ENCODE measurements at regions not wholly inside any gene's neighbourhood (a gene's known extent, or its start where the extent isn't known, plus 50 kb on each side); places are given as distances from the start of the nearest gene placed in this dataset.
"Not testable (repeated sequence)": the region's sequence is repeated elsewhere in the genome, so short reads cannot be mapped to it uniquely, and the experiment has no call there.

- DNase-seq, result no peak
Measured at GRCh38 chrX:13518126-13518525, 51.3 kb upstream of the EGFL6 start.

DNA sequence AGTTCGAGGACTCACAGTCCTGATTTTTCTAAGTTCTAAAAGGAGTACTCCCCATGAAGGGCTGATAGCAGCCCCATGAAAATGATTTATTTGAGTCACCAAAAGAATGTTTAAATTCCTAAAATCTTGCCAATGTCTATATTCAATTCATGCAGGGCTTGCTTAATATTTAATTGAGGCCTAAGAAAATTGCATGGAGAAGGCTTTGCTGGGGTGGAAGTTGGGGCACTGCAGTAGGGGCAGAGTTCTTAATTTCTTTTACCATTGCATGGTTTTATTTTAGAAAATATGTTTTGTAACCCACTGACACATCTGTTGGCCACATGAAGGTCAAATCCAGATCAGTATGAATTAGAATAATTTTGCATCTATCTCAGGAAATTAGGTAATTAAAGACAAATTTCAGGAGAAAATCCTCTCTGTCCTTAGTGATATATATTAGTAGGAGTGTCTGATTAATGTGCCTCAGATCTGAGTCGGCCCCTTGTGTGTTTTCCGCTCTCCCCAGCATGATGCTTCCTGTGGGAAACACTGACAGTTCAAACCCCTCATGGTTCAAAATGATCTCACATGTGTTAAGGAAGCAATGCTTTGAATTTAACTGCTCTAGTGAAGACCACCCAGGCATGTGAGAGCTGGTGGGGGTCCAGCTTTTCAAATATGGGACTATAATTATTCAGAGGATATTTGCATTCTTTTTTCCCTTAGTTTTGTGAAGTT, 54.0 kb upstream of the EGFL6 start:
- no peak for DNase-seq

DNA sequence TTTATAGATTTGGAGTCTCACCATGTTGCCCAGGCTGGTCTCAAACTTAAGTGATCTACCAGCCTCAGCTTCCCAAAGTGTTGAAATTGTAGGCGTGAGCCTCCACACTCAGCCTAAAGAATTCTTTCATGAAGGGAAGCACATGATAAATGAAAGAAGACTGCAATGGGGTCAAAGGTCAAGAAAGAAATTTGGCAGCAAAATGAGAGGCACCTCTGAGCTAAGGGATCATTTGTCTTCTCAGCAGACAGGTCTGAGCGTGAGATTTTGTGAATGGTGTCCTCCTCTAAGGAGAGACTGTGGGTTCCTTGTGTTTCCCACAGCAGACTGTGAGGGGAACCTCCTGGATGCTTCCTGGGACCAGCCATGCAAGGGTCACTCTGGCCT, 57.5 kb upstream of the EGFL6 start:
- no peak for DNase-seq

GRCh38 chrX:13511241-13511943, 58.0 kb upstream of the EGFL6 start:
- DNase-seq, result no peak

GRCh38 chrX:13507893-13508292, 61.5 kb upstream of the EGFL6 start:
- no peak for DNase-seq

- DNase-seq, result peak; percentile 60 to 66
Measured at GRCh38 chrX:13506574-13506973, 62.8 kb upstream of the EGFL6 start.

DNA sequence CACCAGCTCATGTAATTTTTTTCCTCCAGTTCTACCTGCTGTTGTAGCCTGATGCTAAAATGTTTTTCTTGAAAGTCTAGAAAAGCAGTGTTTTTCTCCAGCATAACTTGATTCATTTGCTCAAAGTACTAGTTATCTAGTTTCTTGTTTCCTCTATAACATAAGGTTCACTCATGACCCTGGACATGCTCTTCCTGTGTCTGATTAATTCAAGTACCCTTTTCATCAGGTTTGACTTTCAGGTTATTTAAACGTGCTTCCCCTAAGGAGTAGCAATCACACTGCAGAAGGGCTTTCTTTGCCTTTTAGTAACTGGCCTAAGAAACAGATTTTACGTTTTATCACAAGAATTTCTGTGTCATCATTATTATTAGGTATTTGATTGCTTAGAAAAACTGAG, 66.8 kb upstream of the EGFL6 start:
- DNase-seq, result no peak

DNA sequence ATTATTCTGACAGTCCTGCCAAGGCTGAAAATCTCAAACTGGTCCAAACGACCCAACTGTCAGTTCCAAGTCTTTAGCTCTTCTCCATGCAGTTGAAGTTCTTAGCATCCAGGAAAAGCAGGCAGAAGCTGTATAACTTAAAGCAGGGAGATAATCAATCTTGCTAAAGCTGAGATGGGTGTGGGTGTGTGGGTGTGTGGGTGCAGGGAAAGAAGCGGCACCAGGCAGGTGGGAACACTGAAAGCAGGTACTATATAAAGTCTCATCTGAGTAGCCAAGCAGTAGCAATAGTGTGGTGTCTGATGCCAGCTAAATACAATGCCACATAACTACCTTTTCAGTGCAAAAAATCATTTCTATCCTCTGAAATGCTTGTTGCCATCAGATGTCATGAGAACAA, 69.7 kb upstream of the EGFL6 start:
- no peak for DNase-seq

GRCh38 chrX:13498238-13498637, 71.2 kb upstream of the EGFL6 start:
- DNase-seq, result no peak

DNA sequence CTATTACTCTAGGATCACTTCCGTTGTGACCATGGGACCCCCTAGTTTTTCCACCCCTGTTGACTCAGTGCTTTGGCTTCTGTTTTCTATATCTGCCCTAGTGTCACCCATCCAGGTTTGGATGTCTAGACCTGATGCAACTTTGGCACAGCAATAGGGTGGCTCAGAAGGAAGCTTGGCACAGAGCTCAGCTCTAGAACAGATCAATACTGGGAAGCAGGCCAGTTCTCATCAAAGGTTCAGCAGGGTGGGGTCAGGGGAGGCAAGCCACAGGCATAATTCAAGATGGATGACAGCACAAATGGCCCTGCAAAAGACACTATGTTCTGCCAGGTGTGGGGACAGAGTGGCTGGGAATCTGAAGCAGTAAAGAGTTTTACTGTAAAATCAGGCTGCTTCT, 74.2 kb upstream of the EGFL6 start:
- DNase-seq, result no peak

DNA sequence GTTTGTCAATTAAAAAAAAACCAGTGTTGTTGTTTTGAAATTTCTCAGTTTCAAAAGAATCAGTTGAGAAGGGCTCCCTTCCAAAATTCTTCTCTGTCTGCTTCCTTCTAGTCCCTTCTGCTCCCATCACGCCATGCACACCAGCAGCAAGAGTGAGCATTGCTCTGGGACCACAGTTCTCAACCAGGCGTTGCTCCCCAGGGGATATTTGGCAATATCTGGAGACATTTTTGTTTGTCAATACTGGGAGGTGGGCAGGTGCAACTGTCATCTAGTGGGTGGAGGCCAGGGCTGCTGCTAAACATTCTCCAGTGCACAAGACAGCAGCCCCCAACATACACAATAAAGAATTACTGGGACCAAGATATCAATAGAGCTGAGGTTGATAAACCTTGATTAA, 74.8 kb upstream of the EGFL6 start:
- no peak for DNase-seq

- DNase-seq, result no peak
Measured at GRCh38 chrX:13493659-13494058, 75.7 kb upstream of the EGFL6 start.

GRCh38 chrX:13492286-13492685, 77.1 kb upstream of the EGFL6 start:
- DNase-seq, result no peak

GRCh38 chrX:13491061-13491460, 78.3 kb upstream of the EGFL6 start:
- DNase-seq, result no peak

GRCh38 chrX:13489454-13489853, 79.9 kb upstream of the EGFL6 start:
- DNase-seq, result no peak

DNA sequence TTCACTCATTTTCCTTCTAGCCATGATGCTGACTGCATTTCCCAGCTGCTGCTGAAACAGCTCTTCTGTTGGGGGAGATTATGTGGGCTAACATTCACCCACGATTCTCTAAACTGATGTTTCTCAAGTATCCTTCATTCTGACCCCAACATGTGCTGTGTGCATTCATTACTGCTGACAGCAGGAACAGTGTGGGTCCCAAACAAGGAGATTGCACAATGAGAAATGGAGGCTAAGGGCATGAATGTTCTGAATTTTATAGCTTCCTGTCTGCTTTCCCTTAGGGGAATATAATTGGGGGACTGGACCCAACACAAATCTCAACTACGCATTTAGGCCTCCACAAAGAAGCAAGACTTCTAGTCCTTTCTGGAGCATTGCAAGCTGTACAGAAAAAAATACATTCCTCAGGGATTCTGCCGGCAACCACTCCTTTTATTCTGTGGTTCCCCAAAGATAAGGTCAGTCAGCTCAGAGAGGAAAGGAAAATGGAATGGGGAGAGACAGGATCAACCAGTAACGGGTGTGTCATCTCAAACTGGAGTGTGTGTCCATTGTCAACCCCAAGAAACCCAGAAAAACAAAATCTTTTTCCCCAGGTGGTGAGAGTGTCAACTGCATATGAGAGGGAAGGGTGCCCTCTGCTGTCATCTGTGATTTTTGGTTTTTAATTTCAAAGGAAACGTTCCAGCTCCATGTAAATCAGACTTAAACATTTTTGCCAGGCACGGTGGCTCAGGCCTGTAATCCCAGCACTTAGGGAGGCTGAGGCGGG, 81.5 kb upstream of the EGFL6 start:
- DNase-seq, result peak; percentile 35 to 37

DNA sequence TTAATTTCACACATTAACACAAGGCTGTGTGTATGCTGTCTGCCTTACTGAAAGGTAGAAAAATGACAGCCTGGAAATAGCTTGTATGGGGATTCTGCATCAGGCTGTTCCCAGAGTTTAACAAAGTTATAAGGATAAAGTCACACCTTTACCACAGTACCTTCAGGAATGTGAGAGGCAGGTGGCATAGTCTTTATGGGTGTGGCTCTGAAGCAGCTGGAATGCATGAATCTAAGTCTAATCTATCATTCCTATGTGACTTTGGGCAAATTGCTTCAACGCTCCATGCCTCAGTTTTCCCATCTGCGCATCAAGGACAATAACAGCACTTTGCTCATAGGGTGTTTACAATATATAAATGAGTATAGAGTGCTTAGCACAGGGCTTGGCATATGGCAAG, 84.2 kb upstream of the EGFL6 start:
- no peak for DNase-seq

- DNase-seq, result no peak
Measured at GRCh38 chrX:13483773-13484172, 85.6 kb upstream of the EGFL6 start.

DNA sequence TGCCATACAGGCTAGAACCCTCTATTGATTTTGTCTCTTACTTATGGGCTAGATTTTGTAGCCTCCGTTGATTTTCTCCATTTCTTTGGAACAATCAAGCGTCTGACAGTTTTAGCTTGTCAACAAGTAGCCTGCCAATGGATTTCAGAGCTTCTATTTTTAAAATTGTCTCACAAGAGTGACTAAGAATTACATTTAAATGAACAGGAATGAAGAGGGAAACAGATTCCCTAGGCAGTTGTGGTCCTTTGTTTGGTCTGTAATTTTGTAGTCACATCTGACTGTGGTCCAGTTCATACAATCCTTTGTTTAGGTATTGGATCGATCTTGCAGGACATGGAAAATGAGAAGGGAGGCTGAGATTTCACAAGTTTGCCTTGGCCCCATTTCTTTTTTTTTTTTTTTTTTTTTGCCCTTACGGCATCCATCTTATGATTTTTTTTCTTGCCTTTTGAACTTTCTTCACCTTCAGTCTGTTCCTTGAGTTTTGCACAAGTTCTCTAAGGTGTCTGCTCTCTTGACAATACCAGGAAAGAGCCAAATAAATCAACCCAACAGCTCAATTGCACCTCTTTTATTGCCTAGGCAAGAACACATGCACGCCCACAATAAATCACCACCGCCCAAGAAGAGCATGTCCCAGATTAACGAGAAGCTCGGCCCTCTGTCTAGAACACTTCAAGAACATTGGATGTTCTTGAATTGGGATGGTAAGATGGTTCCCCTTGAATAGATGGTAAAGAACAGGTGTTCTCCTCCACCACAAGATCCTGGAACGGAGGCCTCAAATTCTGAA, 86.5 kb upstream of the EGFL6 start:
- no peak for DNase-seq

DNA sequence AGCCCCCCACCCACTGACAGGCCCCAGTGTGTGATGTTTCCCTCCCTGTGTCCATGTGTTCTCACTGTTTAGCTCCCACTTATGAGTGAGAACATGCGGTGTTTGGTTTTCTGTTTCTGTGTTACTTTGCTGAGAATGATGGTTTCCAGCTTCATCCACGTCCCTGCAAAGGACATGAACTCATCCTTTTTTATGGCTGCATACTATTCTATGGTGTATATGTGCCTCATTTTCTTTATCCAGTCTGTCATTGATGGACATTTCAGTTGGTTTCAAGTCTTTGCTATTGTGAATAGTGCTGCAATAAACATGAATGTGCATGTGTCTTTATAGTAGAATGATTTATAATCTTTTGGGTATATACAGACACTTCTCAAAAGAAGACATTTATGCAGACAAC, 88.6 kb upstream of the EGFL6 start:
- DNase-seq, result not testable (repeated sequence)

GRCh38 chrX:13479452-13479813, 90.0 kb upstream of the EGFL6 start:
- no peak for DNase-seq

DNA sequence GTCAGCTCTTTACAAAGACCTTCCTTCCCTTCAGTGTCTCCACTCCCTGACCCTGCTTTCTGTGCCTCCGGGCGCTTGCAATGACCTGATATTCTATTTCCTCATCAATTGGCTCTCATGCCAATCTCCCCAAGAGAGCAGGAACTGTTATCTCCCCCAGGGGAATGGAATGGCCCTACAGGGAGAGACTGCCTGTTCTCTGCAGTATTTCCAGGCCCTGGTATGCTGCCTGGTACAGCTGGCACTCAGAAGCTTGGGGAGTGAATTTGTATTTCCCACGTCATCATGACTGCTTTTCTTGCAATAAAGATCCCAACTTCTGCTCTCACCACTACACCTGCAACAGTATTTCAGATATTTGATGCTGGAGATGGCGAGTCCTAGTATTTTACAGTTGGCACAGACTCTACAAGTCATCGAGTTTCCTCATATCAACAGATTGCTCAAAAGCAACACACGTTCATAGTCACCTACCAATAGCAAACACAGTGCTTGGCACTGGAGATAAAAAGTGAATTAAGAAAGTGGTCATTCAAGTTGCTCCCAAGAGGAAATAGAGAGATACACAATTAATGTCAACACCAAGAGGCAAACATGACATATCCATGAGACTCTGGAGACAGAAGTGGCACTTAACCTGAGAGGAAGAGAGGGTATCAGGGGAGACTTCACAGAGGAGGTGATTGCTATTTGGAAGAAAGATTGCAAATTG, 90.5 kb upstream of the EGFL6 start:
- no peak for DNase-seq

GRCh38 chrX:13476384-13476783, 93.0 kb upstream of the EGFL6 start:
- DNase-seq, result no peak

Measured in activated T-cell treated with anti-CD3 and anti-CD28 coated beads, Interleukin-2, amount 50 U/mL, for 48 hours (primary cell).